DOHH2 (cell line): ENCODE measurements at regions not wholly inside any gene's neighbourhood (a gene's known extent, or its start where the extent isn't known, plus 50 kb on each side); places are given as distances from the start of the nearest gene placed in this dataset.

ENCODE experiments used
- H3F3A ChIP-seq: fragments of 200-600 bp; sonication (generic), shearing (Covaris generic); 2 replicates; pipeline ENCODE4 v1.6.0; 2016; ENCODE audit warnings: antibody characterized with exemption, mild to moderate bottlenecking; ENCODE audit not compliant: control insufficient read depth, insufficient read depth
- H3K27ac ChIP-seq: fragments of 200-600 bp; sonication (generic); 2 replicates; pipeline ENCODE4 v1.5.1; 2014; ENCODE audit warnings: low read depth, mild to moderate bottlenecking, low read length, moderate library complexity
- H3K27me3 ChIP-seq: fragments of 200-600 bp; sonication (generic); 2 replicates; pipeline ENCODE4 v1.6.1; 2014; ENCODE audit warnings: mild to moderate bottlenecking, low read length, mixed read lengths; ENCODE audit not compliant: control insufficient read depth
- H3K36me3 ChIP-seq: fragments of 200-600 bp; sonication (generic); 2 replicates; pipeline ENCODE4 v1.6.1; 2014; ENCODE audit warnings: mild to moderate bottlenecking, low read length, moderate library complexity, mixed read lengths; ENCODE audit not compliant: control insufficient read depth
- H3K4me1 ChIP-seq: fragments of 200-600 bp; sonication (generic); 2 replicates; pipeline ENCODE4 v1.6.1; 2014; ENCODE audit warnings: mild to moderate bottlenecking, low read length, mixed read lengths; ENCODE audit not compliant: control insufficient read depth
- H3K4me2 ChIP-seq: fragments of 200-600 bp; sonication (generic); 2 replicates; pipeline ENCODE4 v1.6.0; 2014; ENCODE audit warnings: mild to moderate bottlenecking, low read length, moderate library complexity
- H3K4me3 ChIP-seq: fragments of 200-600 bp; sonication (generic); 2 replicates; pipeline ENCODE4 v1.5.1; 2014; ENCODE audit warnings: mild to moderate bottlenecking, low read length, mixed read lengths
- H3K79me2 ChIP-seq: fragments of 200-600 bp; sonication (generic); 2 replicates; pipeline ENCODE4 v1.6.1; 2014; ENCODE audit warnings: mild to moderate bottlenecking, low read length, mixed read lengths; ENCODE audit not compliant: control insufficient read depth
- H3K9me2 ChIP-seq: fragments of 200-600 bp; sonication (generic); replicated peaks from 2 replicates; pipeline ENCODE4 v1.6.1; 2014; ENCODE audit warnings: mild to moderate bottlenecking, low read length, mixed read lengths; ENCODE audit not compliant: control insufficient read depth
- H3K9me3 ChIP-seq: fragments of 200-600 bp; sonication (generic); 2 replicates; pipeline ENCODE4 v1.6.1; 2014; ENCODE audit warnings: antibody characterized with exemption, low read length, mixed read lengths; ENCODE audit not compliant: control insufficient read depth, insufficient read depth
- H4K20me1 ChIP-seq: fragments of 200-600 bp; sonication (generic); 2 replicates; pipeline ENCODE4 v1.6.0; 2014; ENCODE audit warnings: low read depth, mild to moderate bottlenecking, antibody characterized with exemption, low read length, moderate library complexity; ENCODE audit not compliant: control insufficient read depth, insufficient read depth
- EZH2phosphoT487 ChIP-seq: fragments of 200-600 bp; sonication (generic); IDR thresholded peaks from 2 replicates; pipeline ENCODE4 v1.6.1; 2017; ENCODE audit warnings: borderline replicate concordance, mild to moderate bottlenecking, antibody characterized with exemption, low read length, moderate library complexity, mixed read lengths
- TF ChIP-seq, protein P1 (sequence below): fragments of 200-600 bp; sonication (generic); IDR thresholded peaks from one replicate; pipeline ENCODE4 v1.5.1; 2014; ENCODE audit warnings: antibody characterized with exemption, mild to moderate bottlenecking, low read depth, low read length; ENCODE audit not compliant: poor library complexity, severe bottlenecking

DNA sequence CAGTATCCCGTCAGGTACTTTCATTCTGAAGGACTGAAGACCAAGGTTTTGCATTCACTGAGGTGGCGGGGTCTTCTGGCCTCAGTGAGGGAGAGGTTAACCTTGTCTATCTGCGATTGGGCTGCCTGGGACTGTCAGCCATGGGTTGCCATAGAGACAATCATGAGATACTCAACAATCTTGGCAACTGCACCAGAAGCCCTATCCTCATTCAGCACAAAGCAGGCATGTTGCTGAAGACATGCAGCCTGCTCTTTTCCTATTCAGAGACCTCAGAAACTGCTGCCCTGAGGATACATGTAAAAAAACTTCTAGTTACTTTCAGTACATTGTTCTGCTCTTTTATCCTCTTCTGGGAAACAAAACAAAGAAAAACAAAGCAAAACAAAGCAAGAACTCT lies 146.3 kb upstream of the PIRT start:
- H3K79me2 ChIP-seq = no peaks in the 10 kb centered on the region
- H3K9me2 ChIP-seq = no peaks in the 10 kb centered on the region
- no peak overlapping the region for H3K4me2 ChIP-seq
- H3K4me3 ChIP-seq = no peak overlapping the region
- H3F3A ChIP-seq = no peaks in the 10 kb centered on the region
- H4K20me1 ChIP-seq = no peaks in the 10 kb centered on the region
- no peaks in the 10 kb centered on the region for H3K27me3 ChIP-seq
- H3K27ac ChIP-seq = no peak overlapping the region
- no peaks in the 10 kb centered on the region; the same call in 1 of the 2 replicates for H3K9me3 ChIP-seq
- TF ChIP-seq, protein P1, sequence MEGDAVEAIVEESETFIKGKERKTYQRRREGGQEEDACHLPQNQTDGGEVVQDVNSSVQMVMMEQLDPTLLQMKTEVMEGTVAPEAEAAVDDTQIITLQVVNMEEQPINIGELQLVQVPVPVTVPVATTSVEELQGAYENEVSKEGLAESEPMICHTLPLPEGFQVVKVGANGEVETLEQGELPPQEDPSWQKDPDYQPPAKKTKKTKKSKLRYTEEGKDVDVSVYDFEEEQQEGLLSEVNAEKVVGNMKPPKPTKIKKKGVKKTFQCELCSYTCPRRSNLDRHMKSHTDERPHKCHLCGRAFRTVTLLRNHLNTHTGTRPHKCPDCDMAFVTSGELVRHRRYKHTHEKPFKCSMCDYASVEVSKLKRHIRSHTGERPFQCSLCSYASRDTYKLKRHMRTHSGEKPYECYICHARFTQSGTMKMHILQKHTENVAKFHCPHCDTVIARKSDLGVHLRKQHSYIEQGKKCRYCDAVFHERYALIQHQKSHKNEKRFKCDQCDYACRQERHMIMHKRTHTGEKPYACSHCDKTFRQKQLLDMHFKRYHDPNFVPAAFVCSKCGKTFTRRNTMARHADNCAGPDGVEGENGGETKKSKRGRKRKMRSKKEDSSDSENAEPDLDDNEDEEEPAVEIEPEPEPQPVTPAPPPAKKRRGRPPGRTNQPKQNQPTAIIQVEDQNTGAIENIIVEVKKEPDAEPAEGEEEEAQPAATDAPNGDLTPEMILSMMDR = no peak
- no peak for TF ChIP-seq EZH2phosphoT487
- no peaks in the 10 kb centered on the region for H3K36me3 ChIP-seq
- no peaks in the 10 kb centered on the region for H3K4me1 ChIP-seq

DNA sequence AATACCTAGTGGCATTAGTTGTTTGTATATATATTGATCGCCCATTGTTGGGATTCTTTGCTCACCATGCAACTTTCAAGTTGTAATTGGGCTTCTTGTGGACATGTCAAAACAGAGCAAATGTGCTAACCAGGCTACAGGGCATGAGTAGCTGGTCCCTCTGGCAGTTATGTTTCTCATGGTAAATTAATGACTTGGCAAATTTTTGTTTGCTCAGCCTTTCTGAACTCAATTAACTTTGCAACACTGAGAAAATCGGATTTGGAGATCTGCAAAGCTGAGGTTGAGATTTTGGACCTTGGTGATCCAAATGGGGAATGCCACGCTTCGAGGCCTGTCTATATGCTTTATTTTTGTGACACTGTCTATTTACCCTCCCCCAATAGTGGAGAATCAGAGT lies 138.5 kb upstream of the PIRT start:
- no peaks in the 10 kb centered on the region for H3K4me1 ChIP-seq
- no peaks in the 10 kb centered on the region for H3K27me3 ChIP-seq
- H4K20me1 ChIP-seq = no peaks in the 10 kb centered on the region
- H3K79me2 ChIP-seq = no peaks in the 10 kb centered on the region
- no peak overlapping the region for H3K4me3 ChIP-seq
- H3K27ac ChIP-seq = no peak overlapping the region
- H3F3A ChIP-seq = no peaks in the 10 kb centered on the region
- H3K9me3 ChIP-seq = no peaks in the 10 kb centered on the region
- TF ChIP-seq, protein P1 = no peak
- no peak for TF ChIP-seq EZH2phosphoT487
- H3K9me2 ChIP-seq = no peaks in the 10 kb centered on the region
- H3K4me2 ChIP-seq = no peak overlapping the region
- H3K36me3 ChIP-seq = no peaks in the 10 kb centered on the region

DNA sequence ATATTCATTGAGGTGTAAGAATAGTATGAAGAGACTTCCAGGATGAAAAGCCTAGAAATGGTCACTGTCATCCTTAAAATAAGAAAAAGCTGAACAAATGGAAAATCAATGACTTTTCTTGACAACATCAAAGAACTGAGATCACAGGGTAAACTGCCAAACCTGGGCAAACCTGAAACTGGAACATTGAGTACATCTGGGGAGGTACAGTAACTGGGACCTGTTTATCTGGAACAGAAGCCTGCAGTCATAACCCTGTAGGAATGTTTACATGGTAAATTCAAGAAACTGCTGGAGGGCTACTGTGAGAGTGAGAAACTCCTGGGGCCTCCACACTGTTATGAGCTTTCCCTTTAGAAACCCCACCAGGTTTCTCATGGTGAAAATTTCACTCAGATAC lies 130.1 kb upstream of the PIRT start:
- TF ChIP-seq, protein P1 = no peak
- no peak for TF ChIP-seq EZH2phosphoT487
- H3K4me3 ChIP-seq = no peak overlapping the region
- H3K9me2 ChIP-seq = no peaks in the 10 kb centered on the region
- H3K27me3 ChIP-seq = no peaks in the 10 kb centered on the region
- H3K4me1 ChIP-seq = no peaks in the 10 kb centered on the region
- no peak overlapping the region for H3K27ac ChIP-seq
- H3K4me2 ChIP-seq = no peak overlapping the region
- H3K79me2 ChIP-seq = no peaks in the 10 kb centered on the region
- no peaks in the 10 kb centered on the region for H3K36me3 ChIP-seq
- no peaks in the 10 kb centered on the region for H4K20me1 ChIP-seq
- H3K9me3 ChIP-seq = no peaks in the 10 kb centered on the region
- no peaks in the 10 kb centered on the region for H3F3A ChIP-seq

DNA sequence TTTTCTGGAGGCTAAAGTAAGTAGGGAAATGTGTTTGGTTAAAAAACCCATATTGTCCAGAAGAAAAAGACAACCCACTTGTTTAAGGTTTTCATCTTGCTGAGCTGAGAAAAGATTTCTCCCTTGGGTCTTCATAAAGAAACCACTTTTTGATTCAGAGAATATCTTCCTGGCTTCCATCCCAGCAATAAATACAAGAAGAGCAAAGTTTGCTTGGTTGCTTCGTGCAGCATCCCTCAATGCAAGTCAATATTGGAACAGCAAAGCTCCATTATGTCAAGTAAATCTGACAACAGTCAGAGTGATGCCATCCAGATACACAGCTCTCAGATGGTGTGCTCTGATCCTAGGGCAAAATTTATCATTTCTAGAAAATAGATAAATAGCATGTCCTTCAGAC lies 118.9 kb upstream of the PIRT start:
- no peaks in the 10 kb centered on the region for H3F3A ChIP-seq
- no peaks in the 10 kb centered on the region for H3K4me1 ChIP-seq
- no peaks in the 10 kb centered on the region for H3K36me3 ChIP-seq
- no peak overlapping the region for H3K27ac ChIP-seq
- no peak overlapping the region for H3K4me2 ChIP-seq
- no peaks in the 10 kb centered on the region for H3K79me2 ChIP-seq
- no peak overlapping the region for H3K4me3 ChIP-seq
- no peaks in the 10 kb centered on the region for H3K9me3 ChIP-seq
- H3K9me2 ChIP-seq = no peaks in the 10 kb centered on the region
- TF ChIP-seq EZH2phosphoT487 = no peak
- TF ChIP-seq, protein P1 = no peak
- H4K20me1 ChIP-seq = no peaks in the 10 kb centered on the region
- no peaks in the 10 kb centered on the region for H3K27me3 ChIP-seq
